Gastrocnemius medialis (tissue), 4 donors: ENCODE measurements at regions not wholly inside any gene's neighbourhood (a gene's known extent, or its start where the extent isn't known, plus 50 kb on each side); places are given as distances from the start of the nearest gene placed in this dataset.

Experiments
- POLR2A ChIP-seq, 2 donors: fragments of 450-650 bp; IDR thresholded peaks; one replicate each; pipeline ENCODE4 v1.6.1; 2017; ENCODE audit warnings: antibody characterized with exemption in 2 of 2, mild to moderate bottlenecking in 2 of 2, moderate library complexity in 2 of 2
- TF ChIP-seq, protein P1 (sequence below), 5 experiments: fragments of 450-650 bp in 3 of 5; fragments of 200-600 bp in 2 of 5; sonication (generic) in 2 of 5; IDR thresholded peaks in 4 of 5; conservative IDR thresholded peaks in 1 of 5; 1 replicate in 4 of 5; 2 replicates in 1 of 5; pipeline ENCODE4 v1.5.1; 2016 to 2019; ENCODE audit warnings: antibody characterized with exemption in 5 of 5, mild to moderate bottlenecking in 3 of 5, moderate library complexity in 3 of 5

DNA sequence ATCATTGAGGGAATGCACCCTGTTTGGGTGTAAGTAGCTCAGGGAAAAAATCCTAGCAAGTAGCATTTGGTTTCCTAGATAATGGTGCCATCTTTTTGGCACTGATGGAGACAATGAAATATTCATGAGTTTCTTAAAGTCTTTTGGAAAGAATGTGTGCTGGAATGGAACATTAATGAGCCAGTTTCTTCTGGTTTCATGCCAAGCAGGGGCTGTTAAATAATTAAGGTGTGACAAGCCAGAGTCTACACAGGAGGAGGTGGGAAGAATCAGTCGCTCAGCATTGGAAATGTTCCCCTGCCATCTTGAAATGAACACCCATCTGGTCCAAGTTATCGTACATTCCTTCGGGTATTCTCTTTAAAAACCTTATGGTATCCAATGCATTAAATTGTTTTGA lies 457.3 kb downstream of the RIT2 start:
- no peak for TF ChIP-seq POLR2A (IDR thresholded peaks at IDR 0.05)
- TF ChIP-seq, protein P1, sequence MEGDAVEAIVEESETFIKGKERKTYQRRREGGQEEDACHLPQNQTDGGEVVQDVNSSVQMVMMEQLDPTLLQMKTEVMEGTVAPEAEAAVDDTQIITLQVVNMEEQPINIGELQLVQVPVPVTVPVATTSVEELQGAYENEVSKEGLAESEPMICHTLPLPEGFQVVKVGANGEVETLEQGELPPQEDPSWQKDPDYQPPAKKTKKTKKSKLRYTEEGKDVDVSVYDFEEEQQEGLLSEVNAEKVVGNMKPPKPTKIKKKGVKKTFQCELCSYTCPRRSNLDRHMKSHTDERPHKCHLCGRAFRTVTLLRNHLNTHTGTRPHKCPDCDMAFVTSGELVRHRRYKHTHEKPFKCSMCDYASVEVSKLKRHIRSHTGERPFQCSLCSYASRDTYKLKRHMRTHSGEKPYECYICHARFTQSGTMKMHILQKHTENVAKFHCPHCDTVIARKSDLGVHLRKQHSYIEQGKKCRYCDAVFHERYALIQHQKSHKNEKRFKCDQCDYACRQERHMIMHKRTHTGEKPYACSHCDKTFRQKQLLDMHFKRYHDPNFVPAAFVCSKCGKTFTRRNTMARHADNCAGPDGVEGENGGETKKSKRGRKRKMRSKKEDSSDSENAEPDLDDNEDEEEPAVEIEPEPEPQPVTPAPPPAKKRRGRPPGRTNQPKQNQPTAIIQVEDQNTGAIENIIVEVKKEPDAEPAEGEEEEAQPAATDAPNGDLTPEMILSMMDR (IDR thresholded peaks at IDR 0.05 in 4 of 5, conservative IDR thresholded peaks at IDR 0.05 in 1 of 5) = no peak
